ENCODE measurements at regions not wholly inside any gene's neighbourhood (a gene's known extent, or its start where the extent isn't known, plus 50 kb on each side); places are given as distances from the start of the nearest gene placed in this dataset.
"Not testable (repeated sequence)": the region's sequence is repeated elsewhere in the genome, so short reads cannot be mapped to it uniquely, and the experiment has no call there.

DNA sequence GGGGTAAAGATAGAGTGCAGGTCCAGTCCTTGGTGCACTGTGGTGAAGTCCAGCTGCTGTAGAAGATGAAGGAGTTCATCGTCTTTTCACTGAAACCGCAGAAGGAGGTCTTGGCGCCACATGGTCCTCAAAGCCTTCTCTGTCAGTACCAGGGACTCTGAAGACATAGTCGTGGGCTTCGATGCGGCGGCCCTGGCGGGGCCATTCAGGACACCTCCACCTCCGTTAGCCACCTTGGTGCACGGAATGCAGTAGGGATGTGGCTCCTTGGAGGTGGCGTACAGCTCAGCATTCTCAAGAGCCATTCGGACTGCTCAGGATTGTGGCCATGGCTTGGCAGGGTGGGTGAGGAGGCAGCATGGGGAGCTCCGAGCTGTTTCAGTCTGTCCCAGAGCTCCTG, 418.8 kb downstream of the SUCLG1 start:
- FAIRE-seq = no peak

DNA sequence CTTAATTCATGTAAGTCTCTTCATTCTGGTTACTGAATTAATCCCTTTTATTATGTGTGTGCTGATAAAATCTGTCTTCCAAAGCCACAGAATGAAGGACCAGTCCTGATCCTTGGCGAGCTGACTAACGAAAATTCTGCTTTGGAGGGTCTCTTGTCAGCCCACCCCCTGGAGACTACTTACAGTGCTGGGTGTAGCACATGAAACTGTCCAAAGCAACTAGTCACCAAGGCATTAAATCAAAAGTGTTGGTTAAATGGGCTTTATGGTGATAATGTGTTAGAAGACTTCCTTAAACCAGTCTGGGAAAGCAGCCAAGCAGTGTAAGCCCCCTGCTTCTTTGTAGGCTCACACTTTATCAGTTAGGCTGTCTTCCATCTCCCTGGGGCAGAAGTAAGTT, 420.2 kb downstream of the SUCLG1 start:
- no peak for FAIRE-seq

DNA sequence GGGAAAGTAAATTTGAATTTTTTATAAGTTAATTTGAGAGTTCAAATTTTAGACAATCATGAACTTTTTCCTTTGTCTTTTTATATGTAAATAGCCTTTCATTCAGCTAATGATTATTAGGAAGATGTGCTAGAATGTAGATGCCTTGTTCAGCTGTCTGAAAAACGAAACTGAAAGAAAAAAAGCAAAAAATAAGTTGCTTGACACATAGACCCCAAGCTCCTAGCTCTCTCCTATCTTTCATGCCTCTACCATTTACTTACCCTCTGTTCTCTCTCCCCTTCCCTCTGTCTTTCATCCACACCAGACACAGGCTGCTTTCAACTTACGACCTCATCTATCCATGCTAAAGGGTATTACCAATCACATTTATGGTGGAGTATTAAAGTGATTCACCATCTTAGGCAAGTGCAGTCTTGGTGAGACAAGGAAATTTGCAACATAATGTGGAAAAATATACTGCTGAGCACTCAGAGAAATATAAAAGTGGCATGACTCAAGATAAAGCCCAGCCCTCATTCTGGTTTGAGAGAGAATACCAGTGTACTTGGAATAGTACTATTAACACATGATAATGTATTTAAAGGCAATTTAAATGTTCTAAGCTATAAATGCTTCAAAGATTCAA, 425.6 kb downstream of the SUCLG1 start:
- no peak for FAIRE-seq

DNA sequence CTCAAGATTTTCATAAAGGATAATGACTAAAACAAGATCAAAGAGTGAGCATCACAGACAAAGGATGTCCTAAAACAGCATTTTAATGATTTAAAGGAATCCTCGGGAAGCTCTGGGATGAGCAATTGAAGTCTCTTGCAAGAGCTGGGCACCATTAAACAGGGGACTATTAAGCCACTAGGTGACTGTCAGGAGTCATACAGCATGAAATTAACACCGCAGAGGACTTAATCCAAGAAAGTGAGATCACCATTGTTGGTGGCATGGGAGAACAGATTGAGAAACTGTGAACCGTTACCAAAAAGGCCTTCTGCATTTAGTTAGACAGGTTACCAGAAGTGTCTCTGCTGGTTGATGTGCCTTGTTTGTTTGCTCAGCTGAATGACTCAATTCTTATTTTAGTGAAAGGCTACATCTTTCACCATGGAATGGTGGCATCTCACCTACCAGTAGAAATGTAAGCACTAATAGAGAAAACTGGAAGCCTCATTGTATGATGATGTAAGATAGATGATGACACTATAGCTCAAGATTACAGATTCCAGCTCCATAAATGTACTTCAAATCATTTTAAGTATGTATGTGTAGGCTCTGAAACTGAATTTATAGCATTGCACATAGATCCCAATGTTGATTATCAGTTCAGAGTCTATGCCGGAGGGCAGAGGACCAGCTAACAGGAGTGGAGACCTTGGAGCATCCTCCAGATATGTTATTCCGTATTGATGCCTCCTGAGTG, 427.6 kb downstream of the SUCLG1 start:
- no peak for FAIRE-seq

DNA sequence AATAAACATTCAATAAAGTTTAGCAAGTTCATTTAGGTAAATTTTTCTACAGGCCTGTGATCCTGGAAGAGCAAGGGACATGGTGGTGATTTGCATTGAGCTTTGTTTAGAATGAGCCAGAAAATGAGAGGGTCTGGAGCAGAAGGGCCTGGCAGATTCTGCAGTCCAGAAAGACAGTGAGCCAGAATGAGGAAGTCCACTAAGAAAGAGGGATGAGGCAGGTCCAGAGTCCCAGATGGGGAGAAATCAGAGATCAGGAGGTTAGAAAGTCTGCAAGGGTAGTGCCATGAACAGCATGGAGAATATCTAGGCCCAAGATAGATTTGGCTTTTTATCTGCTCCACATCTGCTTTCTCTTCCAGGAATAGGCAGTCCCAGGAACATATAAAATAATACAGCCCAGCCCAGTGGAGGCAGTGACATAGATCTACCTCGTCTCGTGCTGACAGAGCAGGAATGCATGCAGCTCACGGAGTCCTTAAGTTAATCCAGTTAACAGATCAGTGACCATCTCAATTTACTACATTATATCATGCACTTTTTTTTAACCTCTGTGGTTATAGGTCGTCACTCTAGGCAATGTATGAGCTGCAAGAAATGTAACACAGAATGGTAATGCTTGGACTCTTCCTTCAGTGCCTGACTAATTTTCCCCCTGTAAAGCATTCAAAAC, 429.0 kb downstream of the SUCLG1 start:
- no peak for FAIRE-seq

DNA sequence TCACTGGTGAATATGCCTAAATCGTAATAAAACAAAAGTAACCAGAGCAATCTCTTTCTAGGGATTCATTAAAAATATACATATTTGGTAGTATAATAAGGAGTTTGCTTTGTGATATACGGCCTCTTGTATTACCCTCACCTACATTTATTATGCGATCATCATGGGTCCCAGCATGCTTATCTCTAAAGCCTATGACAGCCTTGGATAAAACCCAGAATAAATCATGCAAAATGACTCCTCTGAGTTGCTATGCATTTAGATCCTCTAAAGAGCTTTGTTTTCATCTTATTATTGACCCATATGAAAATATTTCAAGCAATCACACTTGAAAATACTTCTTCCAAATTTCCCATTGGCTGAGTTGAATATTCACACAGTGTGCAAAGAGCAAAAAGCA, 432.3 kb downstream of the SUCLG1 start:
- FAIRE-seq = no peak

DNA sequence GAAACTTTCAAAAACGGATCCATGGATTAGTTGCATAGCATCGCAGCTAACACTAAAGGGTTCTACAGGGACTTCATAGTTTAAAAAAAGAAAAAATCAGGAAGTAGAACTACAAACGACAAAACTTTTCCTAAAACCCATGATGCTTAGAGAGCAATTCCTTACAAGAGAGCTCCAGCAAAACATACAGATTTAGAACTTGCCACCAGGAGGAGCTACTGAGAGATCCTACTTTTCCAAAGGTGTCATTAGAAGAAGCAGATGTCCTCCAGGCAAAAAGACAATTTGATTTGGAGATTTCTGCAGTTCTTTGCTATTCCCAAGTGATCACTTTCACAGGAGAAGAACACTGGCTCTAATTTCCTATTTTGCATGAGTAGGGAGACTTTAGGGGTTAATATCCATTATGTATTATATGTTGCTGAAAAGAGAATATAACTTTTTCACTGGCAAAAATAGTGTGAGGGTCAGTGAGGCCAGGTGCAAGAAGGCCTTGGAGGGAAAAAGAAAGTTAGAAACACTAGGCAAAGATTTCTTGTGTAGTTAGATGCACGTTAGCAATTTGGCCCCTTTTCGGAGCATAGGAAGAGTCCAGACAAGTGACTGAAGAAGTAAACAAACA, 436.2 kb downstream of the SUCLG1 start:
- FAIRE-seq = no peak

DNA sequence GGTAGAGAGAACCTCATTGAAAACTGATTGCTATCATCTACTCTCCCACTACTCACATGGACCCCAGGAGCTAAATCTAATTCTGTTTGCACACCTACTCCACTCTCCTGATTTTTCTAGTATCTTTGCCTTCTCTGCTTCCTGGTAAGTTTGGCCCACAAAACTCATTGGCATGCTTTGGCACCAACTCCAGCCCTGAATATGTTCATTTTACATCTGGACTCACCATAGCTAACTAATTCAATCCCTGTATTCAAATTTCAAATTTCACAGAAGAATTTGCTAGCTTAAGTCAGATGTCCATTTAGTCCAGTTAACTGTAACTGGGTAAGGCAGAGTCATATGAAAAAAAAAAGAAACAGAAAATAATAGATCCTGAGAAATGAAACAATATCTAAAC, 442.1 kb downstream of the SUCLG1 start:
- no peak for FAIRE-seq

DNA sequence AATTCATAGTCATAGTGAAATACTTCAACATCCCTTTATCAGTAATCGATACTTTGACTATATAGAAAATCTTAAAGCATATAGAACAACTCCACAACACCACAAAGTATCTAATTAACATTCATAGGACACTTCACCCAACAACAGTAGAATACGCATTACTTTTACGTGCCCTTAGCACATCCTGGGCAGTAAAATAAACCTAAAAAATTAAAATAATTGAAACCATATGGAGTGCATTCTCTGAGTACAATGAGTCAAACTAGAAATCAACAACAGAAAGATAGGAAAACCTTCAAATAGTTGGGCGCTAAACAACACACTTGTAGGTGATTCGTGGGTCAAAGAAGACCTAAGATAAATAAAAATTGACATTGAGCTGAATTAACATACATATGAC, 442.9 kb downstream of the SUCLG1 start:
- no peak for FAIRE-seq

DNA sequence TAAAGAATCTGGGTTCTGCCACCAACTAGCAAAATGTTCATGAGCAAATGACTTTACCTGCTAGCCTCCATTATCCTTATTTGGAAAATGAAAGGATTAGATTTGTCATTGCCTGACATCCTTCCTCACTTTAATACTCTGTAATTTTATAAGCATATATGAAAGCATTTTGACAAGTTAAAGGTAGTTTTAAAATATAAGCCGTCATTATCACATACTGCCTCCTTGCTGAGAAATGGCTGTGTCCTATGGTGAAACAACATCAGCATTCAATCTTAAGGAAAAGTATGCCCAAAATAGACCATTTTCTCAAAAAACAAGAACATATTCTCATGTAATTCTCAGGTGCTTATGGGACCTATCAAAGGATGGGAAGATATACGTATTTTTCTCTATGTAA, 461.2 kb downstream of the SUCLG1 start:
- FAIRE-seq = no peak

DNA sequence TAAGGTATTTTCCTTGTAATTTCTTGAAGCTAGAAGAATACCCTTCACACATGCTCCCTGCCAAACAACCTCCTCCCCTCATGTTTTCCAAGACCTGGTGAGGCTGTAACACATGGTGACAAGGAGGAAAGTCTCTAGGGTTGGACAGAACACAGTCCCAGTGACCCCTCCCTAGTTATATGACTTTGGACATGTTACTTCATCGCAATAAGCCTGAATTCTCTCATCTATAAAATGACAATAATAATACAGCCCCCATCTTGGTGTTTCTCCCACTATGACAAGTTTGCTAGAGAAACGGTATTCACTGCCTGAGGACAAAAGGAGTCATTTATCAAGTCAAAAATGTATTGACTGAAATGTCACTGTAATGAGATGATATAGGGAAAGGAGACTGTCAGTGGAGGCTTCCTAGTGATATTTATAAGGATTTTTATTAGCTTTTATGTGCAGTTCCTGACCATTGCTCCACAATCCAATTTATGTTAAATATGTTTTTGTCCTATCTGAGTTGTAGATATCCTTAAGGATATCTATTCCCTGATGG, 464.4 kb downstream of the SUCLG1 start:
- no peak for FAIRE-seq

DNA sequence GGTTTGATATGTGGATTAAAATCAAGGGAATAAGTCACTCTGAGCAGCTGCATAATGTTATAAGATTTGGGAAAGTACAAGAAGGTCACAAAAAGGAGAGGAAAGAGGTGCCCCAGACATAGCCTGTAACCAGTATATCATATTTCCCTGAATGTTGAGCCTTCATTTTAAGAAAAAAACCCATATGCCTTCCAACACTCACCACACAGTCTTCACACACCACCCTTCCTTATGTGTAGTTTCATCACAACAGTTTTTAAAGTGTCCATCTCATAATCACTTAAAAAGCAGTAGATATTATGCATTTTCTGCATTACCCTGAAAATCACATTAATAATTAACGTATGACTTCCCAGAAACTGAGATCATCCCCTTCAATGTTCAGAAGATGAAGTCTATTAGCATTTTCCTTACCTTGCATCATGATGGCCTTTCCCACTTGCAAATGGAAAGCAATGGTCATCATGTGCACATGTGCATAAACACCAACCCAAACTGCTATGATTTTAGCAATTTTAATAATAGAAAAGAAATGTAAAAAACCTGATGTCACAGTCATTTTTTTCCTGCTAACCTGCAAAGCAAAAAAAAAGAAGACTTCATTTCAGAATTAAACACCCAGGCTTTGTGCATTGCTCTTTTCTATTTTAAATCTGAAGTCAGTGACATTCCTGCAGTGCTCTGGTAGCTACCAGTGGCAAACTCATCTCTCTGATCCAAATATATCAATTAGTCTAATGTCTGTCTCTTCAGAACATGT, 465.0 kb downstream of the SUCLG1 start:
- FAIRE-seq = no peak

DNA sequence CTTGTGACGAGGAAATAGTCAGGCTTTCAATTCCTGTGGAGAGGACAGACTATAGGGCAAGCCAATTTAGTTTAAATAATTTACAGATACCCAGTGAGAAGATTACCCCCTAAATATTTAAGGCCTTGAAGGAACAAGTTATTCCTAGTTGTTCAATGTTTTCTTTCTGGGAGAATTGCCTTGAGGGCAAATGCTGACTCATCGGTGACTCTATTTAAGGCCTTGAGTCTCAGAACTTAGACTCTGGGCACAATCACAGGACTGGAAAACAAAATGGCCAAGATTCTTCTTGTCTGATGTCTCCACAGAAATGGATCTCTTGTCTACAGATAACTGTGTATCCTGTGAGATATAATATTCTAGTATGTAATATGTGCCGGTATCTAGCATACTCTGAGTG, 467.1 kb downstream of the SUCLG1 start:
- FAIRE-seq = no peak

DNA sequence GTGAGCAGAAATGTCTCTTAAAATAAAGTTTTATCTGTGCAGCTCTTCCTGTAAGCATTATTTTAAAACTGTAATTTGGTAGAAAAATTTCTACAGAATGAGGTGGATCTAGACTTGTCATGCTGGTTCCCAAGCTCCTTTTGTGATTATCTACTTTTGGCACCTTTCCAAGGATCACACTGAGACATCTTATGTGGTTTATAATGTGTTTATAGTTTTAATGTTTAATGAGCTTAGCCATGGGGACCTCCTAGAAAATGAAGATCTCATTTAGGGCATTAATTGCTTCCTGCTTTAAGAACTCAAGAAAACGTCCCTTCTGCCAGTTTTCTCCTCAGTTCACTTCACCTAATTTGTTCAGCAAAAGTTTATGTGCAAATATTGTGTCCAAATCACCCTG, 468.4 kb downstream of the SUCLG1 start:
- FAIRE-seq = no peak

DNA sequence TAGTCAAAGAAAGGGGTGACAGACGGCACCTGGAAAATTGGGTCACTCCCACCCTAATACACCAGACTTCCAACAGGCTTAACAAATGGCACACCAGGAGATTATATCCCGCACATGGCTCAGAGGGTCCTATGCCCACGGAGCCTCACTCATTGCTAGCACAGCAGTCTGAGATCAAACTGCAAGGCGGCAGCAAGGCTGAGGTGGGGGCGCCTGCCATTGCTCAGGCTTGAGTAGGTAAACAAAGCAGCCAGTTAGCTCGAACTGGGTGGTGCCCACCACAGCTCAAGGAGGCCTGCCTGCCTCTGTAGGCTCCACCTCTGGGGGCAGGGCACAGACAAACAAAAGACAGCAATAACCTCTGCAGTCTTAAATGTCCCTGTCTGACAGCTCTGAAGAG, 482.5 kb downstream of the SUCLG1 start:
- FAIRE-seq = not testable (repeated sequence)

DNA sequence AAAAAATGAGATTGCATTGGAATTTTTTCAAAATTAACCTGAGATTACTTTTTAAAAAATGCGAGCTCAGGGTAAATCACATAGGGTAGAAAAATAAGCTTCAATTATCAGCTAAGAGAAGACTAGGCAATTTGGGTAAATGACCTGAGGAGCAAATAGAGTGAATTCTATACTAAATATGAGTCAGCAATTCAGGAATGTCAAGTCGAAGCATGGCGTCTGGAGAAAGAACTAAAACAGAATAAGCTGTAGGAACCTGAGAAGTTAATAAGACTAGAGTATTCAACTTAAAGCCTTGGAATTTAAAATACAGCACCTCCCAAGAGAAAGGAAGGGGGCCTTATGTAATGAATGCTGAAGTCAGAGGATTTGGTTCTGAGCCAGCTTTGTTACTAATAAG, 487.0 kb downstream of the SUCLG1 start:
- no peak for FAIRE-seq

DNA sequence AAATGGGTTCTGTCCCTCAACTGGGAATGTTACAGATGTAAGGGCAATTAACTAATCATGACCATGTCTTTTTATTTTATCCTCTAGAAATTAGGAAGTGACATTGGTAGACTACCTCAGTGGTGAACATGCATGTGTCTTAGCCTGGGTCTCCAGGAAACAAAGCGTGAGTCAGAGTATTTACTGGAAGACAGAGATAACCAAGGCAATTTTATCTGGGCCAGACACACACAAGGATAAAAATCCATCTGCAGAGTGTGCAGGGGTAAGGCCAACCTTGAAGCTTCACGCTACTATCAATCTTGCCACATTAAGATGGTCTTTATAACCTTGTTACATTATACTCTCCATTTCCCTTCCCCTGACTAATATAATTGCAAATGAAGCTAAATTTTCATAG, 487.5 kb downstream of the SUCLG1 start:
- FAIRE-seq = no peak

DNA sequence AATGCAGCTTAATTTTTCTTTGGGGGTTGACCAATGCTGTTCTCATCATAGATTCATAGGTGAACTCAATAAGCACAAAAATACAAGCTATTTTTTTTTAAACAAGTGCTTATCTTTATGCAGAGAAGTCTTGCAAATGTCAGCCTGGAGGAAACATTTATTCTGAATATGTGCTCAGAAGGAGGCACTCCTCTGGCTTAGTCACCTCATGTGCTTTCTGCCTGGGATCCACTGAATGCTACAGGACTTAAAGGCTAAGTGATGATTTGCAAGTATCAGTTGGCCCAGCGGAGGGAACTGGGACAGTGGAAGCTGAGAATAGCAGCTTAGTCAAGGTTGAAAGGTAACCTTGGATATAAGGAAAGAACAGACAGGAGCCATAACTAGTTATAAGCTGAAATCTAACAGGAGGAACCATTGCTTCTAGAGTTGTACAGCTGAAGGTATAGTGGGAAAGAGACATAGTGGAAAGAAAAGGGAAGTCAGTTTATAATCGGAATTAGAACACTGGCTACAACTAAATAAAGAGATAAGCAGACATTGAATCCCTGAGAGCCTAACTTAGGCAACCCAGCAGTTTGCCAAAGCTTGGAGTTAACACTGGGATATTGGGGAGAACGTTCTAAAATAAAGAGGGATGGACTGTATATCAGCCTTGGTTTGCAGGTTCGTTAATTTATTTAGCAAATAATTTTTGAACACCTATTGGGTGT, 488.7 kb downstream of the SUCLG1 start:
- FAIRE-seq = no peak

DNA sequence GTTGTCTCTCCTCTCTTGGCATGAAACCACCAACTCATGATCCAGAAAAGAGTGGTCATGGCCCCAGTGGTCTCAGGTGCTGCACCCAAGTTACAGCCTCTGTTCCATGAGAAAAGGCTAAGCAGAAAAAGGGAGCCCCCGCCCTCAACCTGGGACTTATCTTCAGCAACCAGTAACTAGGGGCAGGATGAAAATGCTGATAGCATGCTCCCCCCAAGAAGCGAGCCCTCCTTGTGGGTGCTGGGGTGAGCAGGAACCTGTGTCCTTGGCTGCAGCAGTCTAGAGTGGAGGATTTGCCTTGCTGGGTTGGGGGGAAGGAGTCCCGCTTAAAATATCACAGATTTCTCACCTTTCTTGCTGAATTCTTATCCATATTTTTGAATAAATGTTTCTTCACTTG, 490.0 kb downstream of the SUCLG1 start:
- FAIRE-seq = no peak

DNA sequence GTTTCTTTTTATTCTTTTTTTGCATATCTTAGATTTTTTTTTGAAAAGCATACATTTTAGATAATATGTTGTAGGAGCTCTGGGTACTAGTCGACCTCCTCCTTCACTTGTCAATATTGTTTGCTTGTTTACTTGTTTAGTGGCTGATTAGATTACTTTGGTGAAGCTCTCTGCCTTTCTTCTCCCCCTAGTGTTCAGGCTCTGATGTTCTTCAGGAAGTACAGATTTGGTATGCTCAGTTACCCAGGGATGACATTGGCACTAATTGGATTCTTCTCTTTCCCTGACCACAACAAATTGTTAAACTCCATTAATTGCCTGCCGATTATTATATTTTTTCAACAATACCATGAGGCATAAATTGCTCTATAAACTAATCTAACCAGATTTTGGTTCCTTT, 491.2 kb downstream of the SUCLG1 start:
- FAIRE-seq = no peak

DNA sequence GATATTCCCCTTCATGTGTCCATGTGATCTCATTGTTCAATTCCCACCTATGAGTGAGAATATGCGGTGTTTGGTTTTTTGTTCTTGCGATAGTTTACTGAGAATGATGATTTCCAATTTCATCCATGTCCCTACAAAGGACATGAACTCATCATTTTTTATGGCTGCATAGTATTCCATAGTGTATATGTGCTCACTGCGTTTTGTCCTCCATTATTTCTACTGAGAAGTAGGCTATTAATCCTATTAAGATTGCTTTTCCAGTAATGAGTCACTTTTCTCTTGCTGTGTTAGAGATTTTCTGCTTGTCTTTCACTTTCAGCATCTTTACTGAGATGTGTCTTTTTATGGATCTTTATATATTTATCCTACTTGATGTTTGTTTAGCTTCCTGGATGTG, 492.1 kb downstream of the SUCLG1 start:
- not testable (repeated sequence) for FAIRE-seq

DNA sequence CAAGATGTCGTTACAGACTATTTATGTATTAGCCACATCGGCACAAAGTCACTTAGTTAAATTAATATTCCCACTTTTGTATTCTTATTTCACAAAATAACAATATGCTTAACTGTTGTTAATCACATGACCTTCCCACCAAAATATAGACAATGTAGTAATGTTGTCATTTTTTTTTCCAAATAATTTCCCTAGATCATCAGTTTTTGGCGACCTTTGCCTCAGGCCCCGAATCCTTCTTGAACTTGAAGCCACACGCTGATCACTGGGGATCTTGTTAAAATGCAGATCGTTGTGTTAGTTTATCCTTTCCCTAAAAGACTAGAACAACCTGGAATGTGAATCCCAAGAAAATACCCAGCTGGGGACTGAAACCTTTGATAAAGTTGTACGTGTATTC, 497.6 kb downstream of the SUCLG1 start:
- no peak for FAIRE-seq

Measured in colon (tissue), 2 donors.